ENCODE measurements at regions not wholly inside any gene's neighbourhood (a gene's known extent, or its start where the extent isn't known, plus 50 kb on each side); places are given as distances from the start of the nearest gene placed in this dataset.

DNA sequence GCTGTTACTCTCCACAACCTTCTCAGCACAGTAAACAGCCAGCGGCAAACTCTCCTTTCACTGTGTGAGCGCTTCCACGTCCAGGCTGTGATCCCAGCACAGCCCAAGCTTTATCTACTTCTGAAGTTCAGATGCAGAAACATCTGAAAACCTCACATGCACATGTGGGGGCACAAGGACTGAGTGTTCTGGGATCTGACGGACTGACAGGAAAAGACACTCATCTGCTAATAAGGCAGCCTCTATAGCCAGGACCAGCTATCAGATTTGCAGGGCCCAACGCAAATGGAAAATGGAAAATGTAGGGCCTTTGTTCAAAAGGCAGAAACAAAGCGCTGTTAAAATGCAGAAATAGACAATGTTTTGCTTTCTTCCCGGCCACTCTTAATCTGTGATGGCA, 133.8 kb upstream of the ARHGAP28 start:
- Histone ChIP-seq H3K4me3 (replicated peaks in 1 of 3; ENCODE audit: insufficient read depth in 1 of 3, low read depth in 2 of 3, low read length in 3 of 3) (no peak overlapping the region), H3K27ac (ENCODE audit: extremely low read length, insufficient read depth, low read length) (no peak overlapping the region), H3K4me1 (ENCODE audit: insufficient read depth, low read length) (no peaks in the 10 kb centered on the region), H3K36me3 (replicated peaks in 1 of 2; ENCODE audit: control insufficient read depth in 1 of 2, insufficient read depth in 2 of 2, low read length in 2 of 2) (no peaks in the 10 kb centered on the region), H3K79me2 (ENCODE audit: insufficient read depth, low read length) (no peaks in the 10 kb centered on the region), H3K9ac (ENCODE audit: insufficient read depth, low read depth, low read length) (no peak overlapping the region), H3K27me3 (ENCODE audit: control insufficient read depth in 1 of 2, insufficient read depth in 2 of 2, low read length in 2 of 2) (peaks cover 0 to 8% of the 10 kb centered on the region in 2 experiments; a peak in 1 of 5 replicates), H2AFZ (ENCODE audit: low read length) (no peak overlapping the region), H3K9me3 (ENCODE audit: low read length) (no peaks in the 10 kb centered on the region), H3K4me2 (ENCODE audit: low read depth, low read length) (no peak overlapping the region), H4K20me1 (ENCODE audit: insufficient read depth, low read length) (no peaks in the 10 kb centered on the region)
- CTCF ChIA-PET (ENCODE audit: low intra/inter-chr PET ratio, low total read pairs) = no interaction called here
- WGBS (ENCODE audit: low lambda C conversion rate) = 43% methylated on average over 6 of the region's 7 CpGs
- no peak for DNase-seq (ENCODE audit: low spot score)
- BruUV-seq (replicated peaks) = no TSS peak
- no peak for FAIRE-seq
- TF ChIP-seq NR3C1 (CRISPR knock-in tag; IDR thresholded peaks at IDR 0.05) (no peak), KLF13 (CRISPR knock-in tag; IDR thresholded peaks at IDR 0.05) (no peak), ZFY (CRISPR knock-in tag; IDR thresholded peaks at IDR 0.05) (no peak), ZNF782 (CRISPR knock-in tag; IDR thresholded peaks at IDR 0.05; ENCODE audit: borderline replicate concordance) (no peak), ZBTB43 (CRISPR knock-in tag; conservative IDR thresholded peaks at IDR 0.05) (no peak), NFYB (CRISPR knock-in tag; IDR thresholded peaks at IDR 0.05) (no peak)
- TF ChIP-seq, protein P1, sequence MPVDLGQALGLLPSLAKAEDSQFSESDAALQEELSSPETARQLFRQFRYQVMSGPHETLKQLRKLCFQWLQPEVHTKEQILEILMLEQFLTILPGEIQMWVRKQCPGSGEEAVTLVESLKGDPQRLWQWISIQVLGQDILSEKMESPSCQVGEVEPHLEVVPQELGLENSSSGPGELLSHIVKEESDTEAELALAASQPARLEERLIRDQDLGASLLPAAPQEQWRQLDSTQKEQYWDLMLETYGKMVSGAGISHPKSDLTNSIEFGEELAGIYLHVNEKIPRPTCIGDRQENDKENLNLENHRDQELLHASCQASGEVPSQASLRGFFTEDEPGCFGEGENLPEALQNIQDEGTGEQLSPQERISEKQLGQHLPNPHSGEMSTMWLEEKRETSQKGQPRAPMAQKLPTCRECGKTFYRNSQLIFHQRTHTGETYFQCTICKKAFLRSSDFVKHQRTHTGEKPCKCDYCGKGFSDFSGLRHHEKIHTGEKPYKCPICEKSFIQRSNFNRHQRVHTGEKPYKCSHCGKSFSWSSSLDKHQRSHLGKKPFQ (CRISPR knock-in tag; IDR thresholded peaks at IDR 0.05; ENCODE audit: insufficient replicate concordance) = no peak
- no peak for ATAC-seq
- in situ Hi-C loops (cut with HindIII; ENCODE audit: extremely low pct_ligation_motif_present, low pct_unique_long_range_greater_than_20kb) (no loop called here), intact Hi-C loops (cut with micrococcal nuclease; ENCODE audit: unreplicated experiment) (no loop called here)
- POLR2A ChIA-PET = no interaction called here
